Stimulated activated CD8-positive, alpha-beta memory T cell treated with anti-CD3 and anti-CD28 coated beads, Interleukin-15, amount 100 ng/mL, for 24 hours (primary cell): ENCODE measurements at regions not wholly inside any gene's neighbourhood (a gene's known extent, or its start where the extent isn't known, plus 50 kb on each side); places are given as distances from the start of the nearest gene placed in this dataset.

ENCODE experiments used
- DNase-seq: peaks from one replicate; pipeline ENCODE4 v3.0.0-alpha.2; 2020; ENCODE audit warnings: low read depth

DNA sequence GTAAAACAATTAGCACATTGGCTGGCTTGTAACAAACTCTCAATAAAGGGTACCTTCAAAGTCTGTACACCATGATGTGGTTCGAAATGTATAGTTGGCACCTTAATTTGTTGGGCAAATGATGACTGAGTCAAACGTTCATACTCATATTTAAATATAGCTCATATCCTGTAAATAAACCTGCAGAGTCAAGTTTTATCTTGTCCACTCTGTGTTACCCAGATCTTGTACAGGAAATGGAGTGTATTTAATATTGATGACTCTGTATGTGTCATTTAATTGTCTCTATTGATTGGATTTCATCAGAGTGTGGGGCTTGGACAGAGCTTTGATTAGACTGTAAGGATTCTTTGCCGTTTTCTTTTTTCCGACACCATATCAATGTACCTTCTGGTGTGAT lies 805.6 kb upstream of the ZEB2 start:
- no peak for DNase-seq

DNA sequence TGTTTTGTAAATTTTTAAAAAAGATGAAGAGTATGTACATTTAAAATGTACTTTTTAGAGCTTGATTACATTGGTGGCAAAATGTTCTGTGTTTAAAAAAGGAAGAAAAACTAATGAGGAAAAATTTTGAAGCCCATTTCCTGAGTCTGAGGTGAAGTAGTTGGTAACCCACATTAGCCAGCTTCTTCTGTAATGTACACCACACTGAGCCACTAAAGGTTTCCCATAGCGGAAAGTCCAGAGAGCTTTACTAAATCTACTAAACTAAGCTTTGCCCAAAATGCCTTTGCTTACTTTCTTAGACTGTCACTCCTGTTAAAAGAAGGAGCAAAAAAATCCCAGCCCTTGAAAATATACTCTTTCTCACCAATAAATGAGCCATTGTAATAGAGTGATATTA lies 804.8 kb upstream of the ZEB2 start:
- DNase-seq, result no peak

DNA sequence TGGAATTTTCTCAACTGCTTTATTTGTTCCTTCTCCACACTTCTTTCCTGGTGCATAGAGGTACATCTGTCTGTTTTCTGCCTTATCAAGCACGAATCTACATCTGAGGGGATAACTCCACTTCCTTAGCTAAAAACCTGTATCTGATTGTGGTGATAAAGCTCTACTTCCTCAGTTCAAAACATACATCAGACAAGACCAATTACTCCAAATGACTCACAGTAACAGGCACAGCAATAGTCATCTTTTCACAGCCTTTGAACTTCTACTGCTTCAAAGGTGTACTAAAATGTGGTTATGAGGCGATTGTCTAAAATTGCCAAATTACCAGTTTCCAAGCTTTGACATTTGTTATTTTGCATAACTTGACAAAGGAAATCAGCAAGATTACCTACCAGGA lies 803.6 kb upstream of the ZEB2 start:
- no peak for DNase-seq

DNA sequence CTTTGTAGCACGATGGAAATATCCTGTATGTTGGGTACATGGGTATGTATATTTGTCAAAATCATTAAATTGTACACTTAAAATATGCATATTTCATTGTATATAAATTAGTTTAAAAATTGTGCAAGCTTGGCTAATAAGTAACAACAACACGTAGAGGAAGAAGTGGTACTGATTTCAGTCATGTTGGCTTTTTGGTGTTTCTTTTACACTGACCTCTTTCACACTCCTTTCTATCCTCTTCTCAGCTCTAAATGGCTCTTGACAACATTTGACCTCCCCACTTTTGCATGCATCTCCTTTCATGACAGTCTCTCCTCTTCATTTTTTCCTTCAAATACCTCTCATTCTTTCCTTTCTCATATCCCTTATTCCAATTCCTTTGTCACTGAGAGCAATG lies 801.4 kb upstream of the ZEB2 start:
- no peak for DNase-seq

DNA sequence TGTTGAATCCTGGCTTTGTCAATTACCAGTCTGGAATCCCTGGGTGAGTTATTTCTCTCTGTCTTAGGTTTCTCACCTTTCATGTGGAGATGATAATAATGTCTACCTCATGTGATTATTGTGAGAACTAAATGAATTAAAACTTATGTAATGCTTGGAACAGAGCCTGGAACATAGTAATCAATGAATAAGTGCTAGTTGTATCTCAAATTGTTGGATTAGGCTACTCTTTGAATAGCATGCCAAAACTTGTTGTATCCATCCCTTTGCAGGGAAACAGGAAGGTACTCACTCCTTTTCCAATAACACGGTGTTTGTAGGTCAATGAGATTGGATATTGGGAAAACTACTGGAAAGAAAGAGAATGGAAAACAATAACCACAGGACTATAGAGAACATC lies 796.6 kb upstream of the ZEB2 start:
- DNase-seq, result no peak

DNA sequence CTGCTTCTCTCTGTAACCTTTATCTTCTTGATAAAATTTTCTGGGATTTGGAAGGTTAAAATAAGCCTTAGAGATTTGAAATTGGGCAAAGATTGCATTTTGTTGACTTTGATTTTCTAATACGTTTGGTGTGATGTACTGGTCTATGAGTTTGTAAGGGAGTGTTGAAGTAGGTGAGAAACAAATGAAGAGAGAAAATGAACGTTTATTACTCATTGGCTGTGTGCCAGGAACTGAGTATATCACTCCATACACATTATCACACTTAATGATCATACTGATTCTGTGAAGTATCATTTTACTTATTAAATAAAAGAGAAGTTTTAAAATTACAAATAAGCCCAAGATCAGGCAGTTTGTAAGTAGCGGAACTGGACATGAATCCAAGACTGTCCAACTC lies 795.1 kb upstream of the ZEB2 start:
- DNase-seq, result no peak

DNA sequence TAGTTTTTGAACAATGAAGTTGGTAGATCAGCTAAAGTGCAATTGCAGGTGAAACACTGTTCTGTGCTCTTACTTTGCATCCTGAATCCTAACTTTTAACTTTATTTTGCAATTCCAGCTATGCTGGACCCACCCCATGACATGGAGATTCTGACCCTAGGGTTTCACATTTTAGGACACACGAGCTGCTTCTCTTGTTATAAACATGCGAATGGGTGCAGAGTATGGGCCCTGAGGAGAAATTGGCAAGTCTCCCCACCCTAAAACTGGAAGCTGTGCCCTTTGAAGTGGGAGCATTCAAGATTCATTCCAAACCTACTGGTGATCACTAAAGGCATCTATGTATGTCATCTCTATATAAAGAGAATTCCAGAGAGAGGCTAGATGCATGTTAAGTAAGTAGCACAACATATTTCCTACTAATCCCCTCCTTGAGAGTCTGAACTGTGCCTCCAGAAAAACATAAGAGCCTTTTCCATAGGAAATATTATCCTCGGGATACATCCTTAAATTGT lies 794.3 kb upstream of the ZEB2 start:
- no peak for DNase-seq

DNA sequence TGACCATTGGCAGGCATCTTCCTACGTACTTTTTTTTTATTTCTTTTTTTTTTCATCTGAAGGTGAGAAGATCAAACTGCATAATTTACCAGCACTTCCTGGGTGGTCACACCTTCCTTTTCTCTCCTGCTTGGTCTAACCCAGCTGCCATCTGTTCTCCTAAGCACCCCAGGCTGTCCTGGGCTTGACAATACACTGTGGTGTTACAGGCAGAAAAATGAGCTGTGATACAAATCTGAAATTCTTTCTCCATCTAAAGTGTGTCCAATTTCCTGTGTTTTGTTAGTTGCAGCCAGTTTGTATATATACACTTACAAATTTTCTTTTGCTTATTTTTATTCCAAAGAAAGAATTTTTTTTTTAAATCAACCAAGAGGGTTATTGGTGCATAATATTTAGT lies 786.0 kb upstream of the ZEB2 start:
- DNase-seq, result no peak

DNA sequence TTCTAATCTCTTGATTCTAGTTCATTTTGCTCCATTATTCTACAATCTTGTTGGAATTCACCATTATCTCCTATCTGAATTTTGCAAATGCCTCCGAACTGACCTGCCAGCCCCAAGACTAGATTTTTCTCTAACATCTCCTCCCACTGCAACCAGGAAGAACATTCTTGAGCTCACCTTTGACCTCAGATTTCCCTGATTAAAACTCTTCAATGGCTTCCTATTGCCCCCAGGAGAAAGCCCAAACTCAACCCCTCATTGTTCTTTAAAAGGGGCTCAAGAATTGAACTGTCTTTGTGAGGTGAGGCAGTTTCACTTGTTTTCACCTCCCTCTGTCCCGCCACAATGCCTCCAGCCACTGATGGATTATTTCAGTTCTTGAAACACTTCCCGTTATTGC lies 784.6 kb upstream of the ZEB2 start:
- DNase-seq, result no peak

DNA sequence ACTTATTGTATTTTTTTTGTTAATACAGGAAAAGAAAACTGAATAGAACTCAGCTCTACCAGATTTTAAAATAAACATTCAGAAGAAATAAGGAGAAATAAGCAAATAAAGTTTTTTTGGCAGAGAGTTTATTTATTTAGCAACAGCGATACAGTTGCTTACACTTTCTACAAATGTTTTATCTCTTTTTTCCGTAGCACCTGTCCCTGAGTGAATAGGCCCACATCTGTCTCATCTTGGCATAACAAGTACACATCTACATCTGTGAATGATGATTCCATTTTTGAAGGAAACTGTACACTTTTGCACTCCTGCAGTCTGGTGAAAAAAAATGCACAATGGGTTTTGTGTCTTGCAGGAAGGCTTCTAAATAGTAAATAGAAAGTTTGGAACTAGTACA lies 783.6 kb upstream of the ZEB2 start:
- DNase-seq, result no peak

DNA sequence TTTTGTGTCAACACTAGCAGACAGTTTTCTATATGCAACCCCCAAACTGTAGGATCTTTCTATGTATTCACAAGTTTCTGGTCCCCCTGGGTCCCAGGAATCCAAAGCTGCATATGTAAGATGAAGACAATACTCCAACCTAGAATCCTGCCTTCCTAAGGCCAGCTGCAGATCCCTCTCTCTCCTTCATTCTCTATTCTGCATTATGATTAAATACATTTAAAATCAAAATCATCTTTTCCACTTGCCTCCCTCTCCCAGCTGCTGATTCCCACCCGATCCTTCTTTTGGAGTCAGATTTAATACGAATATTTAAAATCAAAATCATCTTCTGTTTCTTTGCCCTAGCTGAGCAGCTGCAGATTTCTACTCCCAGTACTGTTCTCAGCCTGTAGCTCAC lies 783.0 kb upstream of the ZEB2 start:
- DNase-seq, result no peak

DNA sequence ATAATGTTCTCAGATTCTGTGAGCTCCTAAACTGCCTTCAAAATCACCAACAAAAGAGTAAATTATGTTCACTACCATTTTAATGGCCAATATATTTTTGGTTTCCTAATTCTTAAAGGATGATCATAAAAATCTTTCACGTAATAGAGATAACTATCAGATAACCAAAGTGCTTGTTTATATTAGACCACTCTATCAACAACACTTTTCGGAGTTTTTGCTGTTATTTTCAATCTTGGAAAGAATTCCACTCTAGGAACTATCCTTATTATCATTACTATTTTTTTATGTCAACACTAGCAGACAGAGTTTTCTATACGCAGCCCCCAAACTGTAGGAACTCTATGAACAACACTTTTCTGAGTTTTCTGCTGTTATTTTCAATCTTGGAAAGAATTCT lies 782.5 kb upstream of the ZEB2 start:
- no peak for DNase-seq

DNA sequence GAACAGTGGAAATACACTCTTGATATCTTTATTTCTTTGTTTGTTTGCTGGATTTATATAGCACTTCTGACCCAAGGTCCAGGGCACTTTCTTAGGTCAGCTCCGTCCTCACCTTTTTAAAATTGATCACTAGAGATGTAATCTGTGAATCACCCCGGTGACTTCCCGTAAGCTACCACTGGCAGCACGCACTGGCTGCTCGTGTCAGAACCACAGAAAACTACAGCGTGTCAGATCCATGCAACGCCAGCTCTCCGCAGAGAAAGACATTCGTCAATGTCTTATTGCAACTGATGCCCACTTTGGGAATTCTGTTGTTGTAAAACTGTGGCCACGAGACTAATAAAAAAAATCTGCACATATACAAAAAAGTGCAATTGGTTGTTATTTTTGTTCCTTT lies 779.4 kb upstream of the ZEB2 start:
- DNase-seq, result no peak

DNA sequence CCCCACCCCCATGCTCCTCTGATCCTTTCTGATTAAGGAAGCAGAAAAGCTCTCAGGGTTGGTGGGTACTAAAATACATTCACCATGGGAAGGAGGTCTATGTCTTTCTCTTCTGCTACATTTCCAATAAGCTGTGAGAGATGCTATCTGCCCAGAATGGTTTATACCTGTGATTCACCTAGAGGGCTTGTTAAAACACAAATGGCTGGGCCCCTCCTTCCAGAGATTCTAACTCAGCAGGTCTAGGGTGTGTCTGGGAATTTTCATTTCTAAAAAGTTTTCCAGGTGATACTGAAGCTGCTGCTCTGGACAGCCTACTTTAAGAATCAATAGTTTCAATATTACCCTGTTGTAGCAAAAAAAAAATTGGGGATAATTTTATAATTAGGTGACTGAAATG lies 772.2 kb upstream of the ZEB2 start:
- DNase-seq, result no peak

DNA sequence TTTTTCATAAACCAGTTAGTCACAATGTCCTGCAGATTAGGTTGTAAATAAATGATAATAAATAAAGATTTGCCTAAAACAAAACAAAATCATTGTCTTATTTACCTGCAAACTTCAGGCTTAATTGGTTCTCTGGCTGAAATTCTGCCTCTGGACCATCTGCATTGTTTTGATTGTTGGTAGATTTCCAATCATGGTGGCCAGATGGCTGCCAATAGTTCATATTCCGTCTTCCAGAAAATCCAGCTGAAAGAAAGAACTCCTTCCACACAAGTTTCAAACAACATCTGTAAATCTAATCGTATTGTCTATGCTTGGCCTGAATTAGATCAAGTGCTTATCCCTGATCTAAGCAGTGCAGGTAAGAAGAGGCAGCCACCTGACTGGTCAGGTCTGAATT lies 771.1 kb upstream of the ZEB2 start:
- DNase-seq, result no peak

DNA sequence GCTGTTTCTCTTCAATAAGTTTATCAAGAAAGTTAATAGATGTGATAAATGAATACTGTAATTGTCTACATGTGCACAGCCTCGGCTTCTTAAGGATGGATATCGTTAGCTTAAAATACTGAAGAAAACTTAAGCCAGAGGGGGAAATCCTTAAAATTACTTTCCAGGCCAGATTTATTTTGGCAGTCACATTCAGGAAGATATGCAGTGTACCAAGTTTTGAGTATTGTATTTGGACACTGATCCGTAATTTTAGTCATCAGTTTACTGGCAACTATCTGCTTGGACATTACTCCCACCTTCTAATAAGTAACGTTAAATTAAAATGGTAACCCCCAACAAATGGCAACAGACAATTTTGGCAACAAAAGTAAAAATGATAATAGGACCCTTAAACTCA lies 770.0 kb upstream of the ZEB2 start:
- no peak for DNase-seq

DNA sequence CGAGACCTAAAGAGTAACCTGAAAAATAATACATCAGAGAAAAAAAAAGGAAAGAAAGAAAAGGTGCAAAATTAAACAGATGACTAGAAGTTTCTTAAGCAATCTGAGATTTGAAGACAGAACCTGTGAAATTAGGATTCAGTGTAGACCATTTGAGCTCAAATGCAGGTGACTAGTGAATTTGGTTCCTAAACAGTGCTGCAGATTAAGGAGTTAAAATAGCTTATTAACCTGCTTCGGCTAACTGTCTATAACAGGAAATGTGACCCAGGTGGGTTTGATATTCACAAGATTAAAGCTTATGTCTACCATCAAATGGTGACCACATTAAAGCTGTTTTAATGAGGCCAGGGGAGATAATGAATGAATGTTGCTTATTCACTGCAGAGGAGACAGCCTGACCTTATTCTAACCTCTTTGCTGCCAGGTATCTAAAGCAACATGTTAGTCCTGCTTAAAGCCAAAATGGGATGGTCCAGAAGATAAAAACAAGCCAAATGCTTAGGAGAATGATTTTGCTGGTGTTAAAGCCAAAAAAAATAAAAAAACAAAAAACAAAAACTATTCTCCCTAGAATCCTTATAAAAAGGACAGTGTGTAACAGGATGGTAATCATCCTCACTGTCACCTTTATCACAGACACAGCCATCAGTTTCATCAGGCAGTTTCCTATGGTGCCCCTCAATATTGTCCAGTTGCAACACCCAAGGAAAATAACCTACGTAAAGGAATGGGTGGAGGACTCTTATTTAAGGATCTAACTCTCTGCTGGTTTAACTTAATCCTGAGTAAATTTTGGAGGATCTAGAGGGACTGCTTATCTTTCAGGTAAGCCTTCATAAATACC lies 769.0 kb upstream of the ZEB2 start:
- DNase-seq, result no peak

DNA sequence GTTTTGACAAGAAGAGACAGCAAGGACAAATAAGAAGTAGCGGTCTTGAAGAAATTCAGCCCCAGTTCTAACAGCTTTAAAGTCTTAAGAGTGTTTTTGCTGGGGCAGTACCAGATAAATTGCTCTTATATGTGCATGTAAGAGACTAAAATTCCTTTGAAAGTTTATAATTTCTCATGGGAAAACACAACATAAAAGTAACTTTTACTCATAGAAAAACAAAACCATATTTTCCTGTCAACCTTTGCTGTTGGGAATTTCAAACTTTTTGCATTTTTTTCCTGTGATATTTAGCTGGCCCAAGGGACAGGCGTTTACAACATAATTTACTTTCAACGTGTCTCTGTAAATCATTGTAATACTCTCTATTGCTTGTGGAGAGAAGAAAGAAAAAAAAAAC lies 767.8 kb upstream of the ZEB2 start:
- no peak for DNase-seq

DNA sequence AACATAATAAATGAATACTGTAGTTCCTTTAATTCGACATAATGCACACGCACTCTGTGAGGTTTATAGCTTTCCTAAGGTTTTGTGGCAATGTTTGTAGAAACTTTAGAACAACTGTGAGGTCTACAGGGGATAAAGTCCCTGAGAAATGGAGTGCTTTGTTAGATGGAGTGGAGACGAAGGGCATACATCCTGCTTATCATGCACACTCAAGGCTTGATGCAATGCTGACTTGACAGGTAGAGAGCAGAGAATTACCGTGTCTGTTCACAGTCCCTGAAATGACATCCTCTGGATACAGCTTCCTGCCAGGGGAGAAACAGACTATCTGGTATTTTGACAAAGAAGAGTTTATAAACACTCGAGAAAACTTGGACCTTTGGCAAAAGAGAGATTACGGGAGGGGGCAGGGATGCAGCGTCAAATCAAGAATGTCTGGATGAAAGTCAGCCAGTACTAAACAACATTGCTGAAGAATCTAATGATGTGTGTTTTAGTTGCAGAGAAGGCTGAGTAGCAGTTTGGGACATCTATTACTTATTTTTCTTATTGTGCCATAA lies 766.9 kb upstream of the ZEB2 start:
- DNase-seq, result no peak

DNA sequence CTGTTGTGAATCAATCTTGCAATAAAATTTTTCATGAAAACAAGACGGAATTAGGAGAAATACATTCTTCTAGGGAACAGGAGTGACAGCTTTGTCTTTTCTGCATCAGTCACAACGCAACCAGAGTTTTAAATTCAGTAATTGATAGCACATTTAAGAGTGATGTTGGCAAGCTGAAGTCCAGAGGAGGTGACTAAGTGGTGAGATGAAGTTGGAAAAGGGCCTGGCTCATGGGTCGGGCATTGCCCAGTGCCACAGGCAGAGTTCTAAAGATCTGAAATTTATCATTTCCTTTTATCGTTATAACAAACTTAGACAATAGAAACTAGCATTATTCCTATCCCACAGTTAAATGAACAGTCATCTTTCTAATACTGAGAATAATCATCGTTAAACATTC lies 764.6 kb upstream of the ZEB2 start:
- DNase-seq, result no peak

DNA sequence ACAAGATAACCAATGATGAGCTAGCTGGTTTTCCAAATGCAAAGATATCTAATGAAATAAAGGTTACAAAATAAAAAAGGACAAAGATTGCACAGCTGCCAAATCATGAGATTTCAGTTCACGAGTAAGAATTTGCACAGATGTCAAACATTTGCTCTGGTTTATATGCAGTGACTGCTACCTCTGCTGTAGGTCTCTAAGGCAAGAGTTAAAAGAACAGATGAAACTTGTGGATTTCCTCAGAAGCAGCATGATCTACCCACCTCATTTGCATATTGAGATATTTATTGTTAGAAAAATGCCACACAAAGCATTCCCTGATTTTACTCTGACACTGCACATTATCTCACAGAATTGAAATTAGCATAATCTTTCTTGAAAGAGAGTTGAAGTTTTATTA lies 763.2 kb upstream of the ZEB2 start:
- DNase-seq, result no peak

DNA sequence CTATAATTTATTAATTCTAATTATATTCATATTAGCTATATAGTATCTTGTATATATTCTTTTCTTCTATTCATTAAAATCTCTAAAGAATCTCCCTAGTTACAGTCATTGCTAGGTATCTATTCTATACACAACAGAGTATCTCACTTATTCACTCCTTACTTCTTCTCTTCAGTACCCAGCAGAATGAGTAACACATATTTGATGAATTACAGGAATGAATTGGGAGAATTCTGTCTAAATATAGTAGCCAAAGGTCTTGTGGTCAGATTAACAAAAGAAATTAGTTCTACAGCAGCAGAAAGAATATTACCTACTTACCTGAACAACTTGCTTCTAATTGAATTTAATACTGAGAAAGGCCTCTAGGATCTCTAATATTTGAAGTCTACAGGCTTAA lies 758.0 kb upstream of the ZEB2 start:
- DNase-seq, result no peak

DNA sequence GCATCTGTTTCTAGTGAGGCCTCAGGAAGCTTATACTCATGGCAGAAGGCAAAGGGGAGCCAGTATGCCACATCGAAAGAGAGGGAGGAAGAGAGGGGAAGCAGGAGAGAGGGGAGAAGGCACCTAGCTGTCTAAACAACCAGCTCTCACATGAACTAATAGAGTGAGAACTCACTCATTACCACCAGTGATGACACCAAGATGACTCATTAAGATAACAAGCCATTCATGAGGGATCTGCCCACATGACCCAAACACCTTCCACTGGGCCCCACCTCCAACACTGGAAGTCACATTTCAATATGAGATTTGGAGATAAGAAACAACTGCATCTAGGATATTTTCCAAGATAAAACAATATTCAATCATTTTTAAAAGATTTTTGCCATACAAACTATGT lies 753.9 kb upstream of the ZEB2 start:
- DNase-seq, result no peak

DNA sequence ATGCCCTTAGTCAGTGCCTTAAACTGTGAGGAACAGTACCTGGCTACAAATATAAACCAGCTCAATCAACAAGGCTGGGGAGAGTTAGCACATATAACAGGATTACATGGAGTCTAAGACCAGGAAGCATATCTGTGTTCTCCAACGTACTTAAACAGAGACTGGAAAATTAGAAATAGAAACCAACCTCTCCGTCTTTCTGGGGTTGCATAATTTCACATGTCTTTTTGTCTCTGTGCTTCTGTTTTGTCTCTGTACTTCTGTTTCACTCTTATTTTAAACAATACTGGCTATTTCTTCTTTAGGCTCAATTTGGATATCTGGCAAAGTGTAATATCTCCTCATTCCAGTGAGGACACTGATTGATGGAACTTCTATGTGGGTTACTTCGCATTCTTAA lies 749.0 kb upstream of the ZEB2 start:
- DNase-seq, result no peak
